NB4 (cell line): ENCODE measurements at regions not wholly inside any gene's neighbourhood (a gene's known extent, or its start where the extent isn't known, plus 50 kb on each side); places are given as distances from the start of the nearest gene placed in this dataset.

Experiments
- MAX ChIP-seq: IDR thresholded peaks from 2 replicates; pipeline ENCODE4 v1.6.1; 2011; ENCODE audit warnings: low read depth, low read length
- MYC ChIP-seq: IDR thresholded peaks from 2 replicates; pipeline ENCODE4 v1.6.1; 2011; ENCODE audit warnings: low read depth, low read length
- POLR2A ChIP-seq: IDR thresholded peaks from 2 replicates; pipeline ENCODE4 v1.6.1; 2011; ENCODE audit warnings: mild to moderate bottlenecking; ENCODE audit not compliant: insufficient read length; ENCODE audit errors: extremely low read depth
- TF ChIP-seq, protein P1 (sequence below): IDR thresholded peaks from one replicate; pipeline ENCODE4 v1.5.1; 2012; ENCODE audit warnings: low read depth, low read length

DNA sequence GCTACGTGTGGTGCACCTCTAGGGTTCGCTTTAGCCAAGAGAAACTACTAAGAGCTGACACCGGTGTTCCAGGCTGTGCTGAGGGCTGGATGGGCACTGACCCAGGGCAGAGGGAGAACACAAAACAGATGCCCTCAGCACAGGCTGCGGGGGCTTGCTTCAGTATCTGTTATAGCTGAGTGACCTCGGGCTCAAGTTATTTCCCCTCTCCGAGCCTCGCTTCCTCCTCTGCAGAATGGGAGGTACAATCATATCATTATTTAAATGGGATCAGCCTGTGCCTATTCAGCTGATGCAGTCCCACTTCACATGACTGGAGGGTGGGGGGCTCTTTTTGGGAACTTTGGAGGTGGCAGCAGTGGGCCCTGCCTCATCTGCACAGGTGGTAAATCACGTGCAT, 156.1 kb upstream of the APCDD1 start:
- TF ChIP-seq, protein P1, sequence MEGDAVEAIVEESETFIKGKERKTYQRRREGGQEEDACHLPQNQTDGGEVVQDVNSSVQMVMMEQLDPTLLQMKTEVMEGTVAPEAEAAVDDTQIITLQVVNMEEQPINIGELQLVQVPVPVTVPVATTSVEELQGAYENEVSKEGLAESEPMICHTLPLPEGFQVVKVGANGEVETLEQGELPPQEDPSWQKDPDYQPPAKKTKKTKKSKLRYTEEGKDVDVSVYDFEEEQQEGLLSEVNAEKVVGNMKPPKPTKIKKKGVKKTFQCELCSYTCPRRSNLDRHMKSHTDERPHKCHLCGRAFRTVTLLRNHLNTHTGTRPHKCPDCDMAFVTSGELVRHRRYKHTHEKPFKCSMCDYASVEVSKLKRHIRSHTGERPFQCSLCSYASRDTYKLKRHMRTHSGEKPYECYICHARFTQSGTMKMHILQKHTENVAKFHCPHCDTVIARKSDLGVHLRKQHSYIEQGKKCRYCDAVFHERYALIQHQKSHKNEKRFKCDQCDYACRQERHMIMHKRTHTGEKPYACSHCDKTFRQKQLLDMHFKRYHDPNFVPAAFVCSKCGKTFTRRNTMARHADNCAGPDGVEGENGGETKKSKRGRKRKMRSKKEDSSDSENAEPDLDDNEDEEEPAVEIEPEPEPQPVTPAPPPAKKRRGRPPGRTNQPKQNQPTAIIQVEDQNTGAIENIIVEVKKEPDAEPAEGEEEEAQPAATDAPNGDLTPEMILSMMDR: no peak
- TF ChIP-seq POLR2A (no peak), MYC (no peak), MAX (no peak)
